ENCODE measurements at regions not wholly inside any gene's neighbourhood (a gene's known extent, or its start where the extent isn't known, plus 50 kb on each side); places are given as distances from the start of the nearest gene placed in this dataset.
"Not testable (repeated sequence)": the region's sequence is repeated elsewhere in the genome, so short reads cannot be mapped to it uniquely, and the experiment has no call there.

DNA sequence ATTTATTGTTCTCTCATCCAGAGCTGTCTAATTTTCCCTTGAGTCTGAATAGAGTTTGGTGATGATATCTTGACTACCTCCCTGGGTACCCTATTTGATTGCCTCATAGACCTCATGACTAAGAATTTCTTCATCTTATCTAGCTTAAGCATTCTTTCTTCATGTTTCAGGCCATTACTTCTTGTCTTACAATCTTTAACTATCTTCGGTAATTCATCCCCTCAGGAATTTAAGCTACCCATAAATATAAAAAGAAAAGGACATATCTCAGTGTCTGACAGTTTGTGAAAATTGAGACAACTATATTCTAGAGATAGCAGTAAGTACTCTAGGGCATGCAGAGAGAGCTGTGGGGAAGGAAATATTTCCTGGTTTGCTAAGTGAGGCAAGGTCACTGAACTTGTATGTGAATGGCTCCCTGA is 466.1 kb upstream of the GRID2 start:
- CTCF ChIA-PET = no interaction called here
- POLR2A ChIA-PET = no interaction called here

DNA sequence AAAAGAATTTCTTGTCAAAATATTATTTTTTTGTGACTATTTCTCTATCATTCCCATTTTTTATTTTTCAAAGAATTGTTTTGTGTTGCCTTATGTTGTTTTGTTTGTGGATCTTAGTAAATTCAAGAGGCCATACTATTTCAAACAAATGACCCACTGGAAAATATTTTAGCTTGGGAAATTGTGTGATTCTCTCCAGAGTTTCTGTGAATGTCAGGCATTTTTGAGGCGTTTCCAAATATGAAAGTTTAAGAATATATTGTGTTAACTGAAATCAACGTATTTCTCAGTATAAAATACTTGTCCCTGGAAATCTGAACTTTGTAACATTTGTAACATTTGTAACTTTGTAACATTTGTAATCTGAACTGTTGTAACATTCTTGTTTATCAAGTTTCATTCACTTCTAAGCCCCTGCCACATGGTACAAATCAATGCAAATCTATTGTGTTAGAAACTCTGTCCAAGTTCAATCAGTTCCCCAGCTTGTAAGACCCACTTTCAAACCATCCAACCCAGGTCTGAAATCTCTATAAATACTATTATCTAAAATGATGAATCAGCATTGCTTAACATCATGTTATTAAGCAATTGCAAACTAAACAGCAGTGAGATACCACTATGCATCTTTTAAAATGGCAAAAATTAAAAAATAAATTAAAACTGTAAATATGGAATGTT is 465.4 kb upstream of the GRID2 start:
- ChIA-PET CTCF (no interaction called here), POLR2A (no interaction called here)

DNA sequence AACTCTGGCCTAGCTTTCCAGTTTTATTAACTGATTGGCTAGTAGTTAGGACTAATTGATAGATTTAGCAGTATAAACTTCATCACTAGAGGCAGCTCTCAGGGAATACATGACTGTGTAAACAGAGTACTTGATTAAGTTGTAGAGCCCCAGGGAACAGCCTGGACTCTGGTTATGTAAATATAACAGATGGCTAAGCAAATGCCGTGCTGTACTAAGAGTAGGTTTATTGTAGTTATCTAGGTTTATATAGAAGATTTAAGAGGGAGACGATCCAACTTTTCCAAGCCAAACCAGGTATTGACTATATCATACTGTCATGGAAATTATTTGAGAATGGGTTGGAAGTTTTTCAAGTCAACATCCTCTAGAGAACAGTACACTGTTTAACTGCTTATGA is 463.4 kb upstream of the GRID2 start:
- POLR2A ChIA-PET = no interaction called here
- CTCF ChIA-PET = no interaction called here

DNA sequence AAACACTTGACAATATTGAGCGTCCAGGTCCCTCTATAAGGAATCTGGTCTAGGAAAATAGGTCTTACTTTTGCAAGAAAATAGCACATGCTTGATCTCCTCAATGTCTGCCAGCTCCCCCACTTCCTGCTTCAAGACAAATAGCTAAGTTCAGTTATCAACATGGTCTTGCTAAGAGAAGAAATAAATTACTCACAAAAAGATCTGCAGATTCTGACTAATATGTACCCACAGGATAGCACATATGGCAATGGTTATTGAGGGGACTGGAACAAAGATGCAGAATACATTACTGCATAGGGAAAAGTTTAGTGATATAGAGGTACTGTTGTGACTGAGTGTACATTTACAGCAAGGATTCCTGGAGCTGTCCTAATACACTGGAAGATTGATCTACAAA is 457.5 kb upstream of the GRID2 start:
- CTCF ChIA-PET = no interaction called here

DNA sequence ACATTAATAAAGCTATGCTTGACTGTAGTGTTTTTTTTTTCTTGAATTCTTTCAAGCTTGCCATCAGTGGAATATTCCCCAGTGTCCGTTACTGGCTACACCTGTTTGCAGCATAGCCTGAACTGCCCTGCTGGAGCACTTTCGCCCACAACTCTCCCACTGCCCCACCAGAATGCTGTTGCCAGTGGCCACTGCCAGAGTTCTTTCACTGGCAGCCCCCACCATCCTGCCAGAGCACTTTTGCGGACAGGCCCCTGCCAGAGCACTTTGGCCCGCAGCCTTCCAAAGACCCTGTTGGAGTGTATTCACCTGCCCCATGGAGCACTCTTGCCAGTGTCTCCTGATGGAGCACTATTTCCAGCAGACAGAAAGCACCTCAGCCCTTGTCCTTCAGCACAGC is 452.3 kb upstream of the GRID2 start:
- POLR2A ChIA-PET = no interaction called here
- CTCF ChIA-PET = no interaction called here

More for the DNA sequence above, 457.5 kb upstream of the GRID2 start:
- POLR2A ChIA-PET = no interaction called here

DNA sequence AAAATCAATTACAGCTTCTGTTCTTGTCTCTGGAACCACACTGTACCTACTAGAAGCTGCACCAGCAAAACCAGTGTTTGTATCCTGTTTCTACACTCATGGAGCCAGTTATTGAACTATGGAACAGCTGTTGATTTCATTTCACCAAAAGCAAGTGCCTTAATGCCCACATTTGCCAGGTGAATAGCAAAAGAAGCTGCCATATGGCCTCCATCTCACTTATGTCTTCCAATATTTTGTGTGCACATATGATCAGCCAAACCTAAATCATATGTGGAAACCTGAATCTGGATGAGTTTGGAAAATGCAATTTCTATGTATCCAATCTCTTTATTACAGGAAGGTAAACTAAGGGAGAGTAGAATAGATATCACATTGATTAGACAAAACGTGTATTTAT is 415.8 kb upstream of the GRID2 start:
- POLR2A ChIA-PET = no interaction called here

DNA sequence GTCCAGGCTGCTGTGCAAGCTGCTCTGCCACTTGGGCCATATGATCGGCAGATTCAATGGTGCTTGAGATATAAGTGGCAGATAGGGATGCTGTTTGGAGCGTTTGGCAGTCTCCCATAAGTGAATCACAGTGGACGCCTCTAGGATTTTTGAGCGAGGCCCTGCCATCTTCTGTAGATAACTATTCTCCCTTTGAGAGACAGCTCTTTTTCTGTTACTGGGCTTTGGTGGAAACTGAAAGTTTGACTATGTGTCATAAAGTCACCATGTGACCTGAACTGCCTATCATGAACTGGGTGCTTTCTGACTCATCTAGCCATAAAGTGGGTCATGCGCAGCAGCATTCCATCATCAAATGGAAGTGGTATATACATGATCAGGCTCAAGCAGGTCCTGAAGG is 412.5 kb upstream of the GRID2 start:
- CTCF ChIA-PET, POLR2A ChIA-PET: not testable (repeated sequence)

More for the DNA sequence above, 415.8 kb upstream of the GRID2 start:
- CTCF ChIA-PET = no interaction called here

DNA sequence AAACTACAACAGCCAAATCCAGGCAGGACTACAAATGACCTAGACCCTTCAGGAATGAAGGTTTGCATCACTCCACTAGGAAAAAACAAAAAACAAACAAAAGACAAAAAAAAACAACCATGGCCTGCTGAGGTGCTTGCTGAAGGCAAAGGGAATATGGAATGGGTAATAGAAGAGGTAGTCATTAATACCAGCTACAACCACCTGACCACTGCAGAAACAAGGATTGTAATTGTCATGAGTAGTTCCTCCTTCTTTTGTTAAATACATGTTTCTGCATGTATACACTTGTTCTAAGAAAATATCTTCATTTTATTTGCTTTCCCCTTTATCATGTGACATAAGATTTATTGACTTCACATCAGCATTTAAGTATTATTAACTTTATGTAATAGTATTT is 409.8 kb upstream of the GRID2 start:
- ChIA-PET POLR2A (no interaction called here), CTCF (no interaction called here)

DNA sequence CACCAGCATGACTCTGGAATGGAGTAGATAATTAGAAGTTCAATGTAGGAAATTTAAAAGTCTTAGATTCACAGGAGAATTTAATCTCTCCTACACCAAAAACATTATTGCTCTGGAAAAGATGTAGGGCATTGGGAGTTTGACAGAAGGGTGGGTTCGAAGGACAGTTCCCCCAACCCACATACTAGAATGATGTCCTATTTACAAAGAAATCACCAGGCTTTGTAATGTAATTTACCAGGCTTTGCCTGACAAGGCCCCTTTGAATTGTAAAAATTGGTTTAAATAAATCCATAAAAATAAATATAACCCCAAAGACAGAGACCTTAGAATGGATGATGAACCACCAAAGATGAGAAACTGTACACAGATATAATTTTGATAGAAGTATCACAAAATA is 399.2 kb upstream of the GRID2 start:
- POLR2A ChIA-PET = no interaction called here
- CTCF ChIA-PET = no interaction called here

DNA sequence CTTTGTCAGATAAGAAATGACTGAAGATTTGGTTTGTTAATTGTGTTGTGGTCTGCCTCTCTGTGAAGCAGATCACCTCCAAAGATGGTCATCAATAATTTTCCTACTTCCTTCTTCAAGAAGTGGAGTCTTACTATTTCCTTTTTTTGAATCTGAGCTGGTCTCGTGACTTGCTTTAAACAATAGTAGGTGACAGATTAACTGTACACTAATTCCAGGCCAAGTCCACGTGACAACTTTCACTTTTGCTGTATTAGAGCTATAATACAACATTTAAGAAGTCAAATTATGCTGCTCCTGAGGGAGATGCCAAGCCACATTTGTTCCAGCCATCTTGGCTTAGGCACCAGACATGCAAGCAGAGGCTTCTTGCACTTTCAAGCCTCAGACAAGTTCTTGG is 393.8 kb upstream of the GRID2 start:
- CTCF ChIA-PET = no interaction called here

DNA sequence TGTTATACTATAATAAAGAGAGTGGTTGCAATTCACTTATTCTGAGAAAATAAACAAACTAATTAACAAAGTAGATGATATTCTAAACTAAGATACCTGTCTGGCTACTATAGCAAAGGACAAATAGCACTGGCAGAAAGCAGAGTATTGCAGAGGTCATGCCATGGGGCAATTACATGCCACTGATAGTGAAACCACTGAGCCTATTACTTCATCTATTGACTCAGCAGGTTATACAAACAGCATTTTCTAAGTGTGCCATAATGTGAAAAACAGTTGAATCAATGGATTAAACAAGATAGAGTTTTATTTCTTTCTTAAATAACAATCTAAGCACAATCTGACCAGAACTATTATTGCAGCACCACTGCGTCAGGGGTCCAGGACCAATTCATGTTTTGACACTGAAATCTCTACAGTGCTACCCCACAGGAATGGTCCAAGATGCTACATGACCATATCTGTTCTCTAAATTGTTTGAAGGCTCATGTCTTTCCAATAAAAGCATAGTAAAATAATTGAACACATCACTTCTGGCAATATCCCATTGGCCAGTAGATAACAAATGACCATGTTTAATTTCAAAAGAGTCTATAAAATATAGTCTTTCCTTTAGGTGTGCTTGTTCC is 389.5 kb upstream of the GRID2 start:
- ChIA-PET POLR2A (no interaction called here), CTCF (no interaction called here)

More for the DNA sequence above, 393.8 kb upstream of the GRID2 start:
- POLR2A ChIA-PET = no interaction called here

DNA sequence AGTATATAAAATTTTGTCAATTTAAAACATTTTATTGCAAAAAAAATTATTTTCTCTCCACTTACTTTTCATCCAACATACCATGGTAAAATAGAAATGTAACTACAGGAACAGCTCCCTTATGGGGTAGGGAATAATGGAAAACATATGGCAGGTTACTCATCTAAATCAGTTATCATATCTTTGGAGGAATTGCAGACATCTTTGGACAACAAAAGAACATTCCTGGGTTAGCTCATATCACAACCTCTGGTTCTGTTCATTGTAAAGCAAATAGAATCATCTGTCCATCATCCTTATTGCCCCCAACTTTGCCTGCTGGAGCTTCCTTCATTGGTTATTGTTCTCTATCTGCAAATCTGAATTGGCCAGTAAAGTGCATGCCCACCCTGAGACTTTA is 387.5 kb upstream of the GRID2 start:
- ChIA-PET CTCF (no interaction called here), POLR2A (no interaction called here)

DNA sequence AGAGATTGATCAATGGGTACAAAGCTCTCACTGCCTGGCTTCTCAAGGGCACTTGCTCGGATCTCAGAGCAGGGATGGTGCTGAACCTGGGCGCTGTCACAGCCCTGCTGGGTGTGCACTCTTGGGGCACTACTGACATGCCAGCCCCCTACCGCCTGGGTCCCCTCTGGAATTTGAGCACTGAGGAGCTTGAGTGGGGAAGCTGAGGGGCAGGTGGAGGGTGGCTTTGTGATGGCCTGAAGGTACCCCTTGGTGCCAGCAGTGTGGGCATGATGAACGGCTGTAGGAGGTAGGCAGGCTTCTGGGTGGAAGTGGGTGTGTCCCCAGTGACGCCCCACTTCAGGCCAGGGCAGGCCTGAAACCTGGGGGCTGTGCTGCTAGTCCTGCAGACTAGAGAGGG is 379.1 kb upstream of the GRID2 start:
- CTCF ChIA-PET = no interaction called here
- POLR2A ChIA-PET = no interaction called here

DNA sequence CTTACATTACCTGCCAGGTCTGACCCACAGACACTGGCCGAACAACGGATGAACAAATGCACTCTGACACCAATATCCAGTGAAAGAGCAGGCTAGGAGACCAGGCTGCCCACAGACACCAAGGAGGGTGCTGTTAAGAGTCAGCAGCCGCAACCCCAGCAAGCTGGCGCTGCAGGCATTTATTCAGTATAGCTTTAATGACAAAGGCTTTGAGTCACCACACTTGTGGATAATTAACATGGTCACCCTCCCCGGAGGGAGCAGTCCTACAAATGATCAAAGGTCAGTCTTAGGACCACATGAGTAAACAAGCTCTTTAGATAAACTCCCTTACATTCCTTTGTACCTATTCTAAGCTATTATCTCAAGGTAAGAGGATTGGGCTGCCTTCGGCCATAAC is 368.5 kb upstream of the GRID2 start:
- ChIA-PET POLR2A (no interaction called here), CTCF (no interaction called here)

DNA sequence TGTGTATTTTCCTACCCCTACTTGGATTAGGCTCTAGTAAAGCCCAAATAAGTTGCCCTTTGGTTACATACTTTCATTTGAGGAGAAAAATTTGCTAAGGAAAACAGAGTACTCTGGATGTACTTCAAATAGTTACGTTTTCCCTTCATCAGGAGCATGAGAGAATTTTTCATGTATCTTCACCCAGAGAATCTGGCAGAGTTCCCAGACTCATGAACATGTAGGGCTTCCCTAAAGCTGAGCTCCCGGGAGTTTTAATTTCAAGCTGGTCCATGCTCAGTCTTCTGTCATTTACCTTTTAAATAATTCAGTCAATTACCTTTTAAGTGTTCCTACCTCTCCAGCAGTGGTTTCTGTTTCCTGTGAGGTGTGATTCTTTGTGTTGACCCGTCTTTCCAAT is 367.5 kb upstream of the GRID2 start:
- ChIA-PET POLR2A (no interaction called here), CTCF (no interaction called here)

DNA sequence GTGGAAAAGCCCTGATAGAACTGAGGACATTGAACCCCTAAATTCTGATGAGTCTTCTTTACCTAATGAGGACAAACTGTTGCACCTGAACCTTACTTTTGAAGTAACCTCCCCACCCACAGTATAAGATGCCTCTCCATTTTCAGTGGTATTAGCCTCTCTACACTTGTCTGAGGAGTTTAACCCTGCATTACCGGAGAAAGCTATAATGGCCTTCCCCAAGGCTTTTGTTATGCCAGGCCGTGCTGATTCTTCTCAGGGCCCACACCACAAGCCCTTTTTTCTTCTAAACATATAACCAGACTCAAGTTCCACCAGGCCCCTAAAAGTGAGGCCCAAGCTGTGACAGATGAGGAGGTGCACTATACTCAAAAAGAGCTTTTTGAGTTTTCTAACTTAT is 345.8 kb upstream of the GRID2 start:
- ChIA-PET POLR2A (no interaction called here), CTCF (no interaction called here)

DNA sequence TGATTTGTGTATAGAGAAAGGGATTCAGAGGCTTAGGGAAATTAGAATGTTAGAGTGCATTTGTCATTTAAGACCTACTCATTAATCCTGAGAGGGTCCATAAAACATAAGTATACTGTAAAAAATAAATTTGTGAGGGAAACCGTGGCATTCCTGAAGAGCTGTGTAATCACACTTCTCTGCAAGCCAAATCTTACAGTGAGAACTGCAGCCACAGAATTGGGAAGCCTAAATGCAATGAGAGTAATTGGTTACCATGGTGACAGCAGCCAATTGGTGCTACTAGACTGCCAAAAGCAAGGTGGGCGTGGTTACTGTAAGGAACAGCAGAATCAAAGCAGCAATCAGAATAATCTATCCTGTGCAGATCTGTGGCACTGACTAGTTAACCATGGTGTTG is 345.2 kb upstream of the GRID2 start:
- CTCF ChIA-PET = no interaction called here
- POLR2A ChIA-PET = no interaction called here

DNA sequence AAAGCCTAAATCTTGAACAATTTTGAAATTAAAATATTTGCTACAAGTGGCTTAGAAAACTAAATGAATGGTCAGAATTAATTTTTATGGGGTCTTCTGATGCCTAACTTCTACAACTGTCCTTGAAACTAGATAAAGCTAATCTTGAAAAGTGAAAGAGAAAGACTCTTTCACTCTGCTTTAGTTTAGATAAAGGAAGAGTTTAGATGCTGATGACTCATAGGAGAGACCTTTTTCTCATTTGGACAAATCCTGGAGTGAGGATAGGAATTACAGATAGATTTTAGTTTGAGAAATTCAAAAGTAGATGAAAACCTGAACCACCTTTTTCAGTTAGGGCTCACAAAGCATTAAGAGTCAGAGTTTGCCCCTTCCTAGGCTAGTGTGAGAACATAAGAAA is 342.3 kb upstream of the GRID2 start:
- ChIA-PET POLR2A (no interaction called here), CTCF (no interaction called here)

DNA sequence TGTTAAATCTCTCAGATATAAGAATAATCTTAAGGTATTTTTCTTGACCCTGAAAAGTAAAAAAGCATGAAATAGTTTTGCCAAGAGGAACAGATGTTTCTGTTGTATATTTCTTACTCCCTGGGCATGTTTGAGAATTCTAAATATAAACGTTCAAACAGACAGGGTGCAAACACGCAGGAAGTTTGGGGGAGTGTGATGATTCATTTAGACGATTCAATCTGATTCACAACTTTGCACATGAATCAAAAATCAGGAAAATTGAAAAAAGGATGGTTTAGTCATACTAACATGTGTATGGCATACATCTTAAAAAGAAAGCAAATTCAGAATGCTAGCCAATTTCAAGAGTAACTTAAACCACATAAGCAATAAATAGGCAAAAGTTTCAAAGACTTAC is 340.3 kb upstream of the GRID2 start:
- ChIA-PET POLR2A (no interaction called here), CTCF (no interaction called here)

DNA sequence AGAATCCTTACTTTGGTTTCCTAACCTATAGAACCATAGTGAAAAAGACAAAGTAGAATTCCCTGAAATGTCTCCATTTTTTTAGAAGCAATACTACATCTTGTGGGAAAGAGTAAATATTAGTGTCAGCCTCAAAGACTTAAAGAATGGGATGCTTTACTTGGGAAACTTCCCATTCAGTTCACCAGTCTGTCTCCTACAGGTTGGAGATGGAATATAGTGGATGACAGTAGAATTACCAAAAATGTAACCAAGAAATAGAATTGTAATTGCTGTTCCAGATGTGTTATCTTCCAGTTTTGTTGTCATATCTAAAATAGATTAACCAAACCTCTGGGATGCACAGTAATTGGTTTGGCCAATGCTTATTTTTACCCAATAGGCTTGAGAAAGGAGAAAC is 338.6 kb upstream of the GRID2 start:
- ChIA-PET POLR2A (no interaction called here), CTCF (no interaction called here)

DNA sequence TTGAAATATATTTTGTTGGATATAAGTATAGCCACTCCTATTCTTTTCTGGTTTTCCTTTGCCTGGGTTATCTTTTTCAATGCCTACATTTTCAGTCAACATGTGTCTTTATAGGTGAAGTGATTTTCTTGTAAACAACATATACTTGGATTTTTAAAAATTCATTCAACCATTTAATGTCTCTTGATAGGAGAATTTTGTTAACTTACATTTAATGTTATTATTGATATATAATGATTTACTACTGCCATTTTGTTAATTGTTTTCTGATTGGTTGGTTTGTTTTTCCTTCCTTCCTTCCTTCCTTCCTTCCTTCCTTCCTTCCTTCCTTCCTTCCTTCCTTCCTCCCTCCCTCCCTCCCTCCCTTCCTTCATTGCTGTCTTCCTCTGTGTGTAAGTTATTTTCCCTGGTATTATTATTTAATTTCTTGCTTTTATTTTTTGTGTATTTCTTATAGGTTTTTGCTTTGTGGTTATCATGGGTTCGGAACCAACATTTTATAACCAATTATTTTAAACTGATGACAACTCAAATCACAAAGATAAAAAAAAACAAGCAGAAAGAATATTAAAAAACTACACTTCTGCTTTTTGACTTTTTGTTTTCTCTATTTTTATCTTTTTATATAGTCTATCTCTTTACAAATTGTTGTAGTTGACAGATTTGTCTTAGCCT is 330.1 kb upstream of the GRID2 start:
- ChIA-PET POLR2A (no interaction called here), CTCF (no interaction called here)

DNA sequence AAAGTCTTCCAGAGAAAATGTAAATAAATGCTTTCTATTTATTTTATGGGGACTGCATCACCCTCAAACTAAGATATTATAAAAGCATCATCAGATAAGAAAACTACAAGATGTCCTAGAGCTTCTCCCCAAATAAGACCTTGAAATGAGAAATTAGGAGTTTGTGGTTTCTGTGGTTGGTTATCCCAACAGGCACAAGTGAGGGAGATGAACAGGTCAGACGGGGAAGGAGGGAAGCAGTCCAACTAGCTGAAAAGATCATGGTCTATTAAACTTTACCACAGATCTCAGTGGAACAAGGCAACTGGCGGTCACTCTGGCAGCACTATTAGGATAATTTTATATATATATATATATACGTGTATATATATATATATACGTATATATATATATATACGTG is 319.3 kb upstream of the GRID2 start:
- CTCF ChIA-PET = no interaction called here

More for the DNA sequence above, 319.3 kb upstream of the GRID2 start:
- POLR2A ChIA-PET = no interaction called here

Measured in activated CD8-positive, alpha-beta memory T cell treated with anti-CD3 and anti-CD28 coated beads for 36 hours (primary cell).